RKO (cell line): ENCODE measurements at regions not wholly inside any gene's neighbourhood (a gene's known extent, or its start where the extent isn't known, plus 50 kb on each side); places are given as distances from the start of the nearest gene placed in this dataset.
A peak's percentile ranks its signal among the peaks of the same experiment; 100 is the strongest.
"Not testable (repeated sequence)": the region's sequence is repeated elsewhere in the genome, so short reads cannot be mapped to it uniquely, and the experiment has no call there.

ENCODE experiments used
- DNase-seq: peaks from one replicate; pipeline ENCODE4 v3.0.0-alpha.2; 2016; ENCODE audit warnings: low spot score

DNA sequence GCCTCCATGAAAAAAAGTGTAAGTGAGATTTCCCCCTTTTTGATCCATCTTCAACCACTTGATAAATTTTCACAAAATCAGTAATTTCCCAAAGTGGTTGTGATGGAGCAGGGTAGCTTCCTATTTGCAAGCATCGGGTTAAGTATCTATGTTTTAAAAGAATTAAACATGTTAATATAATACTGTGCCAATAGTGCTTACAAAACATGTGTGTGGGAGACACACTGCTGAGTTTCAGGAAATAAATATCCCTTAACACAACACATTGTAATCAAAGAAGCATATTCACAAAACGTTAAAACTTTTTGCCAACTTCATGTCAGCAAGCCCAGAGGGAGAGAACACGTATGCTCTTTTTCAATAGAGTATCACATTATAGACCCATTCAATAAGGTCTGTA, 526.9 kb downstream of the TTLL7 start:
- not testable (repeated sequence) for DNase-seq

DNA sequence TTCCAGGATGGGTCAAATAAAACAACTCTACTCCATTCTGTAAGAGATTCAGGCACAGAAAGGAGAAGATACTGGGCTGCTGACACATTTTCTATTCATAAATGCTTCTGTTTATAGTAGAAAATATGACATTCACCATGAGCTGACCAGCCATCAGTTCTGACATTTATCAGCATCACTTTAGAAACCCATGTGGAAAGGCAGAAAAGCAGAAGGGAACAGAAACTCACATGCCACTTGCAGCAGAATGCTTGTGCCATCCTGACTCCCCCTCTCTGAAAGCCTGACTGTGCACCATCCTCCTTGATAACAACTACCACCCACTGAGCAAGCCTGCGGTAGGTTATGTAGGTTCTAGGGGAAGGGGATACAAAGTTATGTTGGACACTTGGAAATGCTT, 527.7 kb downstream of the TTLL7 start:
- DNase-seq = not testable (repeated sequence)

DNA sequence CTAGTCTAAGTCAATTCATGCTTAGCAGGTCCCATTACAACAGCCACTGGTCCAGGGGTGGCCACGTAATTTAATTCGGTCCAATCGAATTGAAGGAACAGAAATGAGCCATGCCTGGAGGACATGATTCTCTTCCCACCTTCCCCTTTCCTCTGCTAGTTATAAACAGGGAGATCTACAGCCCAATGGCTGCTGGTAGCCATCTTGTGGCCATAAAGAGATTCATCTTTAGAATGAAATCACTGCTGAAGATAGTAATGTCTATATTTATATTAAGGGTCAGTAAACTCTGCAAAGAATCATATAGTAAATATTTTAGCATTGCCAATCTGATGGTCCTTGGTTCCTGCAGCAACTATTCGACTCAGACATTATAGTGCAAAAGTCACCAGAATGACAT, 530.6 kb downstream of the TTLL7 start:
- peak; percentile 1 for DNase-seq

DNA sequence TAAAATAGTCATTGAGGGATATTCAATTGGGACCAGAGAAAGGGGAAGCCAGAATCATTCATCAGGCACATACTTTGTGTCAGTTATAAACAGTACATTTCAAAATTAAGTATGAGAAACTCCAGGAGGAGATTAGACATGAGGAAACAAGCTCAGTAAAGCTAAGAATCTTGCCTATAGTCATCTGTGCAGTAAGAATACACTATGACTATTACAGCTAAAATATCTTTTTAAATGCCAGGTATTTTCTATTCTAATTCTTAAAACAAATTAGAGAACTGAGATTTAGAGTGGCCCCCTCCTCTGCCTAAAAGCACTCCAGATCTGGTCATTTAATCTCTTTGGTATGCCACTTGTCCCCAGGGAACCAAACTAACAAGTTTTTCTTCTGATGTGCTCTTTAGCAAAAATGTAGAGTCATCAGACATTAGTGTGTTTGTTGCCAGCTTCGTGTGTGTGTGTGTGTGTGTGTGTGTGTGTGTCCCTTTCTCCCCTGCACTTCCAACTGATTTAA, 541.1 kb downstream of the TTLL7 start:
- DNase-seq = not testable (repeated sequence)

DNA sequence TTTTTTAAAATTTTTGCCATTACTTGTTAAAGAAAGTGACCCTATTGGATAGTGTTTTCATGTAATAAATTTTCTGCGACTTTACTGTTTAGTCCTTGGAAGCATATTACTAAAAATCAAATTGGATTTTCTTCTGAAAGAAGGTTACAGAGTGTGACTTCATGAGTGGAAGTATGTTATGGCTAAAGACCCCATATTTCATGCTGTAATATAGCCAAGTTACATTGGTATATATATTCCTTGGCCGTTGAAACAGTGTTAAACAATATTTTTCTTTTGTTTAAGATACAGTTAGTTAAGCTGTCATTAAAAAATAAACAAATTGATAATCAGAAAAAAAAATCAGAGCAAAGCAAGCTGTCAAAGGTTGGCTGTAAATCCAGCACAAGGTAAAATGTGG, 541.7 kb downstream of the TTLL7 start:
- DNase-seq = not testable (repeated sequence)

DNA sequence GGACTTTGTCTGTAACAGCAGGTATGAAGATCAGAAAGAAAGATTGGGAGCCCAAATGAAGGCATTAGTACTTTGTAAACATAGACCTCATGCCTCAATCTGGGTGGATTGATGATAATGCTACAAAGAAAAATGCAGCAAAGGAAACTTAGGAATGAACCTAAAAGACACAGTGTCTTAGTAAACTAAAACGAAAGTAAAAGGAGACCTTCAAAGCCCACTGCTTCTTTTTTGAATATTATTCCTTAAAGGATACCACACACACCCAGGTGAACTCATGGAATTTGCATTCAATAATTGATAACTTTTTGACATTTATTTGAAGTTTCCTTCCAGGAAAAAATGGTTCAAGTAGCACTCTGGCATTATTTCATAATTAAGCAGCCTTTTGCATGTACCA, 543.2 kb downstream of the TTLL7 start:
- not testable (repeated sequence) for DNase-seq

DNA sequence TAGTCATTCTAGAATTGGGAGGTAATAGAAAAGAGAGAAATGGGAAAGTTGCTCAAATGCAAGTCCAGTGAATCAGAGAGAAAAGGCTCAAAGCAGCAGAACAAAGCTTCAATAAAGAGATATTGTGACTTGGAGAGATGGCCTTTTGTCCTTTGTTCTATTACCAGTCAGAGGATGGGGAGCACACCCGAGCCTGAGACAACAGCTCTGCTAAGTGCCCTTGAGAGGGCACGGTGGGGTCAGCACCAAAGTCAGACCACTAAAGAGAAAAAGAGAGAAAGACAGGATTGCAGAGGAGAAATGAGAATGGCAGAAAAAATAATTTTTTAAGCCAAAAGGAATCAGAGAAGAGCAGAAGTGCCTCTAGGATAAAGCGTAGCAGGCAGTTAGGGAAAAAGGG, 553.1 kb downstream of the TTLL7 start:
- not testable (repeated sequence) for DNase-seq

DNA sequence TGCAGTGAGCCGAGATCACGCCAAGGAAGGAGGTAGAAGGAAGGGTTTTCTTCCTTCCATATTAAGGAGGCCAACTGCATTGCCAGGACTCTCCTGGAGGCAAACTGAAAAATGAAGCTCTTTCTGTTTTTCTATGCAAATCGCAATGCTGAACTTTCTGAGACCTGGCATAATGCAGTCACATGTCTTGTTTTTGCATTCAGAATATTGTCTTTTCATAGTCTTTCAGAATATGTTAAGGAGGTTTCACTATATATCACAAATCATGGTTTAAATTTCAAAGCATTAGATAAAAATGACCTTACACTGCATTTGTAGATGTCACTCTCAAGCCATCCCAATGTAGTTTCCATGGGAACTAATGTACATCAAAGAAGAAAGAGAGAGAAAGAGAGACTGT, 556.5 kb downstream of the TTLL7 start:
- DNase-seq = not testable (repeated sequence)

DNA sequence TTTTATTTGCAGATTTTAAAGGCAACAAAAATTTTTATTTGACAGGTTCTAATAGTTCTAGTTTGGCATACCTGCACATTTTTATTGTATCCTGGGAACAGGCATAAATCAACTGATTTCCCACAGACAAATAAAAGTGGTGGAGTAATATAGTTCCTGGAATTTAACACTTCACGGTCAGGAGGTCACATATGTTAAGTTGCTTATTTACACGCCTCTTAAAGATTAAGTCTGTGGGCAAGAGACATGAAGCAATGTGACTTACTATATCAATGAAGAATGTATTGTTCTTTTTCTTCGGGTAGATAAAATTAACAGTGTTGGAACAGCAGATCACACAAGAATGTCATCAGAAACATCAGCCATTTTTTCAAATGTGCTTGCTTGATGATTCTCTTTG, 558.3 kb downstream of the TTLL7 start:
- not testable (repeated sequence) for DNase-seq

DNA sequence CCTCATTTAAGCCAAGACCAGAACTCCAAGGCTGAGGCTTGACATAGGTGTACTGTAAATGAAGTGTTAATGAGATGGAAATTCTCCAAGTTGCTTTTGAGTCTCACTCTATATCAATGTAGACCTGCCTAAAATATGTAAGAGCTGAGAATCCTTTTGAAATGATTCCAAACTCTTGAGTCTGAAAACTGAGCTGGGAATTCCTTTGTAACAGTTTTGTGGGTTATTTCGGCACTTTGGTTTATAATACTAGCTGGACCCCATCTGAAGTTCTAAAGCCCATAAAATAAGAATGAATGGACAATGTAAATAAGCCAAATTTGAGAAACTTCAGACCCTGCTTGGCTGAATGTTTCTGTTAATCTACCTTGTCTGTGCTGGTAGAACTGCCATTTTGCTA, 558.9 kb downstream of the TTLL7 start:
- not testable (repeated sequence) for DNase-seq

DNA sequence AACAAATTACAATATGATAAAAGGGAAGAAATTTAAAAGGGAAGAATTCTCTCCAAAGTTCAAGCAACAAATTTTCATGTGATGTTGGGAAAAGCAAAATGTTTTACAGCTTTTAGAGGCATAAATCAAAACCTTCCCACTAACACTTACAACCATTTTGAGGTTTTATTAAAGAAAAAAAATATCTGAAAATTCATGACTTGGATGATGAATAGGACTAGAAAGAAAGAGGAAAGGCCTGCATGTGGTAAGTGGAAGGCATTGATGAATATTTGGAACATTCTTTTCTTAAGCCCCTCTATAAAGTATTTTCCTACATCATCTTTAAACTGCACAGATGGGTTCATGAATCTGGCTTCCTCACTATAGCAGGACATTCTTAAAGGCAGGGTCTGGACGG, 560.6 kb downstream of the TTLL7 start:
- not testable (repeated sequence) for DNase-seq

DNA sequence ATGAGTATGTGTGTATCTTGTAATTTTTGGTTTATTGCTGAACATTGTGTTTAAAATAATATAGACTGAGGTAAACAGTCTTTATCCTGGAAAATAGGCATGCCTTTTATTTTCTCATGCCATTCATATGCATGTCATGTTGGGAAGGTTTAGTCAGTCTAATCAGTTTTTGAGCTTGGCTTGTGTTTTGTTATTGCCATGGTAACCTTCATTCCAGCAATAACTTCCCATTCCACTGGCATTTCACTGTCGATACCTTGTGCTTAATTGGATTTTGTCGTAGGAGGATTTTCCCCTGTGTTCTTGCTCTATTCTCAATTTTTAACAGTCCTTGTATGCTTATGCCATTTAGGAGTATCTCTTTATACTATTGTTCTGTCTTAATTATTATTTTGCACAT, 563.6 kb downstream of the TTLL7 start:
- not testable (repeated sequence) for DNase-seq

DNA sequence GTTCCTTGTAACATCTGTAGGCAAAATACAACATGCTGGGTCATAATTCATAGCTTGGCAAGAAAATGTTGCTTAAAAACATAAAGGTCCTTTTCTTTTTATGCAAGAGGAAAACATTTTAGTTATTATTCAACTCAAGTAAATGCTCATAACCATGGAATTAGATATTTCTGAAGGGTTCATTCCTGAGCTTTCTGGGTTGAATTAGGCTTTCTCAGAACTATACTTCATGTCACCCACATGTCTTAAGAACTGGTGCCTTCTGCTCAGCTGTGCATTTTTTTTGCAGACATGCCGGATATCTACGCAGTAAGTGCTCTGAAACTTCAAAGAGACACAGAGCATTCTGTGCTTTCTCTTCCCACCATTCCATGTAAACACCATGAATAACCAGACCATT, 571.4 kb downstream of the TTLL7 start:
- not testable (repeated sequence) for DNase-seq

DNA sequence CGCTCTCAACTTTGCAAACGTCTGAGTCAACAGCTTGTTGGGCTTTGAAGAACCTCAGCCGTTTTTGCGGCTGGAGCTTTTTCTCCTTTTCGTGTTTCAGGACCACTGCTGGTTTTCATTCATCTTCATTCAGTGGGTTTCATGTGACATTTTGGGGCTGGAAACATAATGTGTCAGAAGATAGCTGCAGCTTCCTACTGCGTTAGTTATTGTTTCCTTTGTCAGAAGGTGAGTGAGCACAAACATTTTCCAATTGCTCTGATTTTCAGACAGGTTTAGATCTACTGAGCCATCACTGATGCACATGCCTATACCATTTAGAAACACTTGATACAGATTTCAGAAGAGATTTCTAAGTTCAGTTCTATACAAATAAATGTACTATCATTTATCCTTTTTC, 575.5 kb downstream of the TTLL7 start:
- not testable (repeated sequence) for DNase-seq

DNA sequence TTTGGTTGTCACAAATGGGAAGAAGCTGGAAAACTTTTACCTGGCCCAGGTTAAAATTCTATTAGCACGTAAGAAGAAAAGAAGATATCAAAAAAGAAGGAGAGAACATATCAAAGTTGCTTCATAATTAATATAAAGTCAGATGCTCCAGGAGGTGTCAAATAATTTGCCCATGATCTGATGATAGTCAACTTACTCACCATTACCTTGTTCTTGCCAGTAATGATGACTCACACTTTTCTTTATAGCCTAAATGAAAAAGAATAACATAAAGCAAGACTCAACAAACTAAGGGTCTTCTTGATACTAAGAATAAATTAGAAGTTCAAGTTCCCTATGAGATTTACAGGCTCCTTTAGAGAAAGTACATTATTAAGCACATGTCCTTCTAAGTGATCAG, 580.4 kb downstream of the TTLL7 start:
- DNase-seq = no peak

DNA sequence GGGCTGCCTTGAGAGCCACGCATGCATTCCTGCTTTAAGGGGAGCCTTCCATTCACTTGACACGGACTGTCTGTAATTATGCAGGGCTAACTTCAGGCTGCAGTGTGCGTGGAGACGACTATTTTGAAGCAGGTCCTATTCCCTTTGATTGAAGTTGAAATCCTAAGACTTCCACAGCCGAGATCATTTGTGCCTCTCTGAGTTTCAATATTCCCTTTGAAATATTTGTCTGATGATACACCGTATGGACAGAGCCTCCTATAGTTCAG, 585.2 kb downstream of the TTLL7 start:
- not testable (repeated sequence) for DNase-seq

DNA sequence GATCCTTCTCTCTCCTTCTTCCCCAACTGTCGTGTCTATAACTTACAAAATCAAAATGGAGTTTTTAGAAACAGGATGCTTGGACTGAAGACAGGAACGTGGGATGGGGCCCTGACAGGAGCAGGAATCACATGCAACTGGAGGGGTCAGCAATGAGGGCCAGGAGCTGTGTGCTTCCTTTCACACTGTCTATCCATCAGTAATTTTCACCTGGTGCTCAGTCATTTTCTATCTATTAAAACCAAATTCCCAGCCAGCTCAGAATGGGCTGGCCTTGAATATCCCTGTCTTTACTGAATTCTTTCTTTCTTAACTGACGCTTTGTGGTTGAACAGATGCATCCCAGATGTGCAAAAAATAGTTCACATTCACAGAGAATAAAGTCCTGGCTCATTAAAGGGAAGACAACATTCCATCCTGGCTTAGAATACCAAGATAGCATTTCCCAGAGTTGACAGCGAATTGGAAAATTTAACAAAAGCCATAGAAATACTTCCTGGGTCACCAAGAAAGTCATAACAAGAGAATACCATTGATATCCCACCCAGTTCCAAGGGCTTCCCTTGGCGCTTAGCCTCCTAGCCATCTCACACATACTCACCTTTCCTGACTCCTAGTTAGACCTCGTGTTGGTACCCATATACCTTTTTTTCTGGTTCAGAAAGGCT, 588.1 kb downstream of the TTLL7 start:
- DNase-seq = not testable (repeated sequence)

DNA sequence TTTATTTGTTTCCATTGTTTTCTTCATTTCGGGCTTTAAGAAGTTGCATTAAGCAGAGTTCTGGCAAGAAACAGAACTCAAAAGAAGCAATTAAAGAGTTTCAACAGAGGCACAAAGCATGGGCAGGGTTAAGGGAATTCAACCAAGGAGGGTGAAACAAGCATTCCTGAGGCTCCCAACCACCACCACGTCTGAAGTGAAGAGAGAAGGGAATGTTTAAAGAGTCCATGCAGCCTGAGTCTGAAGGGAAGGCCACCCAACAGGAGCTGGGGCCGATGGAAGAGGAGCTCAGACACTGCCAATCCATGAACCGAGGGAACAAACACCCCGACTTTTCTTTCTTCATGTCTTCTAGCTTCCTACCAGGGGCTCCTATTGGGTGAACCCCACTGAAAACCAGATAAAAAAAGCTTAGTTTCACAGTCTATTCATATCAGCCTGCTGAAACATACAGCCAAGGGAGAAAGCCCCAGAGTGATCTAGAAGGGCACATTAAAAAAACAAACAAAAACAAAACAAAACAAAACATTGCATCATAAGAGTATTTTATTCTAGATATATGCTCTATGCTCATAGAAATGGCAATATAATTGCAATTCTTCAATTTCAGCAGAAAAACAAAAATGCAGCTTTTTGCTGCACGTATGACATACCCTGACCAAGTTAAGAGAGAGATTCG, 592.1 kb downstream of the TTLL7 start:
- not testable (repeated sequence) for DNase-seq

DNA sequence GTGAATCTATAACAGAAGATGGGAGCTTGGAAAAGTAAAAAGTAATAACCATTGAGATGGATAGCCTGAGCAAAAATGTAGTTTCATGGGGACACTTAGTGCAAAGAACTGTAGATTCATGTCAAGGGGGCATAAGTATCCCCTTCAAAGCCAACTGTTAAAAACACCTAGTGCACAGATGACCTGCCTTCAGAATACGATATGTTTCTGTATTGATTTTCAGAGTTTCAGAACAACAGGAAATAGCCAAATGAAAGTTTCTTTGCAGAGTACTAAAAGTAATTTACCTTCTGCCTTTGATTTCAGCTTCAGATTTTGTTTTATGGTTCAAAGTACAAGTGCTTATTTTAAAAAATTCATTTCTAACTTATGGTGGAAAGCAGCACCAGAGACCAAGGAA, 593.1 kb downstream of the TTLL7 start:
- not testable (repeated sequence) for DNase-seq

DNA sequence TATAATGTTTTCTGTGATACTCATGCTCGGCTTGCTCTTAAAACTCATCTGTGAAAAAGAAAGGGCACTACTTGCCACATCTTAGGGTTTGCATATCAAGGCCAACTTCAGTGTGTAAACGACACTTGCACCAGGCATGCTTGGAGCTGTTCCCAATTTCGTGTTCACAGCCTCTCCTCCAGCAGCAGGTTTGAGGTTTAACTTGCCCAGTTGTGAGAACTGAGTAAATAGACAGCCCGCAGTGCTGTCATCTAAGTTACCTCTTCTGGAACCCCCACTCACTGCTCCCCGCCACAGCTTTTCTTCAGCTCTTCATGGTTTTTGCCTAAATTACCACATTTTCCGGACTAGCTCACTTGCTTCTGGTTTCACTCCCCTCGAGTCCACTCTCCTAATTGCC, 595.4 kb downstream of the TTLL7 start:
- DNase-seq = not testable (repeated sequence)

DNA sequence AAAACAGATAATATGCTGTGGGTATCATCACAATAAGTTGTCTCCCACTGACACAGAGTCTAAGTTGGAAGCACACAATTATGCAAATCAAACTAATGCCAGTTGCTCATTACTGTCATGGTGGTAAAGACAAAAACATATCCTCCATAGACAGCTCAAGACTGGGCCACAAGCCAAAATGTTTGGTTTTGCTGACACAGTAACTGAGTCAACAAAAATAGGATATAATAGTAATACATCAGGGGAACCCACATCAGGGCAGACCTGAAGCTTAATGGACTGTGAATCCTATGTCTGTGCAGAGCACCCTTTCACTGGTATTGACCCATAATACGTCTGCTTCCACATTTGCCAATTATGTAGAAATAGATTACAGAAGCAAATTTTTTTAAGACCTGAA, 597.8 kb downstream of the TTLL7 start:
- DNase-seq = not testable (repeated sequence)

DNA sequence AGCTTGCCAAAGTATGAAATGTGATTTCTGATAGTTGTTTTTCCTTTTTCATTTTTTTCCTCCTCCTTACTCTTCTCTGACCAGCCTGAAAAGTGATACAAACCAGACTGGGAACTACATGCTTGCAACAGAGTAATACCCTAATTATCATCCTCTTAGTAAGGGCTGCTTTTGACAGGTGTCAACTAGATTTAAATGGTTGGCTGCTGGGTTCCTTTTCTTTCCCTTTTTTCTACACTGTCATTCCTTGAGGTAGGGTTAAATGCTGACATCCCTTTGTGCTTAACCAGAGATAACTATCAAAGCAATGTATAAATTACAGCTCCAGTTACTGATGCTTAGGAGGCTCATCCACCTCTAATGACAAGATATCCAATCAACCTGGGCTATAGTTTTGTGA, 598.8 kb downstream of the TTLL7 start:
- DNase-seq = not testable (repeated sequence)

DNA sequence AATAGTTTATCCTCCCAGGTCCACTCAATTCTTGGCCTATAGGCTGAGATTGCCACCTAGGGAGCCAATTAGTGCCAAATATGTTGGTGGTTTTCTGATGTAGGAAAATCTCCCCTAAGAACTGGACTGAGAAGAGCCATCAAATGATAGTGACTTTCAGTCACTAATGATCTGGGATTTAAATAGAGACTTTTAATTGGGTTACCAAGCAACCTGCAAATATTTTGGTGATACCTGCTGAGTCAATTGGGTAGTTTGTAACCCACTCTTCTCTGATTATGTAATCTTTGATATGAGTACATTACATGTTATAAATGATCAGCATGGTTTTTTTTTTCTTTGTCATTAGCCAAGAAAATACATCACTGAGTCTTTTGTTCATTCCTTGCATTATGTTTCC, 600.8 kb downstream of the TTLL7 start:
- not testable (repeated sequence) for DNase-seq

DNA sequence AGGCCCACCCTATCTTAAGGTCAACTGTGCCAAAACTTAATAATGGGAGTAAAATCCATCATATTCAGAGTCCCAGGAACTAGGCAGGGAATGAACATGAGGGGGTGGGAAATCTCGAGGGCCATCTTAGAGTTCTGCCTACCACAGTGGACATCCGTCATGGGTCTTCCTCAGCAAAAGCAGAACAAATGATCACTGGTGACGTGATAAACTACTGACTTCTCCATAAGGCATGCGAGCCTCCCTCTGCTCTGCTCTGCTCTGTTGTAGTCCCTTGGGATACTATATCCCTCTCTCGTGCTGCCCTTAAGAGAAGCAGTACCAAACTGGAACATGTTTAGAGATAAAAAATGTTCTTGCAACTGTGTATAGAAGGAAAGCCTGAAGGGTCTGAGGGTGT, 603.8 kb downstream of the TTLL7 start:
- not testable (repeated sequence) for DNase-seq
